ENCODE measurements at regions not wholly inside any gene's neighbourhood (a gene's known extent, or its start where the extent isn't known, plus 50 kb on each side); places are given as distances from the start of the nearest gene placed in this dataset.
"Not testable (repeated sequence)": the region's sequence is repeated elsewhere in the genome, so short reads cannot be mapped to it uniquely, and the experiment has no call there.

- DNase-seq (ENCODE audit: low spot score), result no peak
Observed at GRCh38 chr5:155620821-155621410, 607.4 kb downstream of the KIF4B start.

- DNase-seq (ENCODE audit: low spot score), result no peak
Observed at GRCh38 chr5:155624597-155625241, 611.2 kb downstream of the KIF4B start.

- DNase-seq (ENCODE audit: low spot score), result no peak
Observed at GRCh38 chr5:155625315-155625714, 611.8 kb downstream of the KIF4B start.

GRCh38 chr5:155625897-155626543 lies 612.5 kb downstream of the KIF4B start:
- DNase-seq (ENCODE audit: low spot score), result no peak

- DNase-seq (ENCODE audit: low spot score), result no peak
Observed at GRCh38 chr5:155626592-155626991, 613.0 kb downstream of the KIF4B start.

- DNase-seq (ENCODE audit: low spot score), result no peak
Observed at GRCh38 chr5:155628346-155628745, 614.8 kb downstream of the KIF4B start.

GRCh38 chr5:155629597-155629996 lies 616.0 kb downstream of the KIF4B start:
- no peak for DNase-seq (ENCODE audit: low spot score)

- no peak for DNase-seq (ENCODE audit: low spot score)
Observed at GRCh38 chr5:155631116-155631515, 617.6 kb downstream of the KIF4B start.

- DNase-seq (ENCODE audit: low spot score), result no peak
Observed at GRCh38 chr5:155633338-155633957, 619.9 kb downstream of the KIF4B start.

- no peak for DNase-seq (ENCODE audit: low spot score)
Observed at GRCh38 chr5:155649666-155650065, 636.1 kb downstream of the KIF4B start.

- DNase-seq (ENCODE audit: low spot score), result no peak
Observed at GRCh38 chr5:155655569-155655968, 642.0 kb downstream of the KIF4B start.

GRCh38 chr5:155661859-155662258 lies 648.3 kb downstream of the KIF4B start:
- no peak for DNase-seq (ENCODE audit: low spot score)

- no peak for DNase-seq (ENCODE audit: low spot score)
Observed at GRCh38 chr5:155665361-155665760, 651.8 kb downstream of the KIF4B start.

GRCh38 chr5:155672001-155672400 lies 655.0 kb upstream of the SGCD start:
- not testable (repeated sequence) for DNase-seq (ENCODE audit: low spot score)

- no peak for DNase-seq (ENCODE audit: low spot score)
Observed at GRCh38 chr5:155676967-155677366, 650.0 kb upstream of the SGCD start.

GRCh38 chr5:155678371-155678770 lies 648.6 kb upstream of the SGCD start:
- DNase-seq (ENCODE audit: low spot score), result no peak

- DNase-seq (ENCODE audit: low spot score), result no peak
Observed at GRCh38 chr5:155679530-155679929, 647.4 kb upstream of the SGCD start.

GRCh38 chr5:155684417-155684816 lies 642.5 kb upstream of the SGCD start:
- no peak for DNase-seq (ENCODE audit: low spot score)

GRCh38 chr5:155686131-155686530 lies 640.8 kb upstream of the SGCD start:
- no peak for DNase-seq (ENCODE audit: low spot score)

GRCh38 chr5:155689406-155689805 lies 637.6 kb upstream of the SGCD start:
- no peak for DNase-seq (ENCODE audit: low spot score)

- no peak for DNase-seq (ENCODE audit: low spot score)
Observed at GRCh38 chr5:155696362-155696761, 630.6 kb upstream of the SGCD start.

GRCh38 chr5:155697236-155697635 lies 629.7 kb upstream of the SGCD start:
- DNase-seq (ENCODE audit: low spot score), result no peak

- no peak for DNase-seq (ENCODE audit: low spot score)
Observed at GRCh38 chr5:155699385-155699784, 627.6 kb upstream of the SGCD start.

All from hematopoietic multipotent progenitor cell treated with erythropoietin and hydrocortisone succinate and interleukin-3 and kit ligand, for 15 days (in vitro differentiated cells).